MM.1S (cell line): ENCODE measurements at regions not wholly inside any gene's neighbourhood (a gene's known extent, or its start where the extent isn't known, plus 50 kb on each side); places are given as distances from the start of the nearest gene placed in this dataset.

ENCODE experiments used
- DNase-seq: peaks from one replicate; pipeline ENCODE4 v3.0.0-alpha.2; 2015
- H2AFZ ChIP-seq: fragments of 300-600 bp; sonication (generic); 2 replicates; pipeline ENCODE4 v1.6.0; 2016; ENCODE audit warnings: antibody characterized with exemption, low read length
- H3F3A ChIP-seq: fragments of 300-600 bp; sonication (generic); 2 replicates; pipeline ENCODE4 v1.6.1; 2016; ENCODE audit warnings: mild to moderate bottlenecking, antibody characterized with exemption, low read length, moderate library complexity, mixed read lengths; ENCODE audit not compliant: insufficient read depth
- H3K27ac ChIP-seq: fragments of 300-600 bp; sonication (generic); 2 replicates; pipeline ENCODE4 v1.5.1; 2016; ENCODE audit warnings: mild to moderate bottlenecking, low read length
- H3K27me3 ChIP-seq: fragments of 300-600 bp; sonication (generic); replicated peaks from 2 replicates; pipeline ENCODE4 v1.6.0; 2016; ENCODE audit warnings: low read length; ENCODE audit not compliant: insufficient read depth
- H3K36me3 ChIP-seq: fragments of 300-600 bp; sonication (generic); replicated peaks from 2 replicates; pipeline ENCODE4 v1.6.1; 2016; ENCODE audit warnings: mild to moderate bottlenecking, low read length, mixed read lengths; ENCODE audit not compliant: insufficient read depth
- H3K4me1 ChIP-seq: fragments of 300-600 bp; sonication (generic); 2 replicates; pipeline ENCODE4 v1.6.1; 2016; ENCODE audit warnings: low read length, mixed read lengths
- H3K4me2 ChIP-seq: fragments of 300-600 bp; sonication (generic); 2 replicates; pipeline ENCODE4 v1.6.0; 2016; ENCODE audit warnings: low read depth, low read length
- H3K4me3 ChIP-seq: fragments of 300-600 bp; sonication (generic); 2 replicates; pipeline ENCODE4 v1.5.1; 2016; ENCODE audit warnings: low read length, mixed read lengths
- H3K79me2 ChIP-seq: fragments of 300-600 bp; sonication (generic); 2 replicates; pipeline ENCODE4 v1.6.1; 2016; ENCODE audit warnings: mixed run types, low read length, mixed read lengths
- H3K9ac ChIP-seq: fragments of 300-600 bp; sonication (generic); 2 replicates; pipeline ENCODE4 v1.6.1; 2016; ENCODE audit warnings: low read length, mixed read lengths
- H3K9me2 ChIP-seq: fragments of 300-600 bp; sonication (generic); replicated peaks from 2 replicates; pipeline ENCODE4 v1.6.1; 2016; ENCODE audit warnings: mild to moderate bottlenecking, low read length, mixed read lengths; ENCODE audit not compliant: insufficient read depth
- H3K9me3 ChIP-seq: fragments of 300-600 bp; sonication (generic); replicated peaks from 2 replicates; pipeline ENCODE4 v1.6.1; 2016; ENCODE audit warnings: mild to moderate bottlenecking, low read length, mixed read lengths; ENCODE audit not compliant: insufficient read depth
- H4K20me1 ChIP-seq: fragments of 300-600 bp; sonication (generic); 2 replicates; pipeline ENCODE4 v1.6.1; 2016; ENCODE audit warnings: mild to moderate bottlenecking, low read length, moderate library complexity, mixed read lengths; ENCODE audit not compliant: insufficient read depth
- CTCF ChIP-seq: fragments of 300-600 bp; sonication (generic); IDR thresholded peaks from 2 replicates; pipeline ENCODE4 v1.5.1; 2016; ENCODE audit warnings: antibody characterized with exemption, low read length, mixed read lengths
- EZH2 ChIP-seq: fragments of 300-600 bp; sonication (generic); optimal IDR thresholded peaks from 2 replicates; pipeline ENCODE3; 2017; ENCODE audit warnings: low read depth, mild to moderate bottlenecking, antibody characterized with exemption, low read length, mixed read lengths
- EZH2phosphoT487 ChIP-seq: fragments of 300-600 bp; sonication (generic); IDR thresholded peaks from 2 replicates; pipeline ENCODE4 v1.6.1; 2018; ENCODE audit warnings: antibody characterized with exemption, low read length

GRCh38 chr6:119608994-119609393, 259.4 kb upstream of the MAN1A1 start:
- Histone ChIP-seq H3K4me3 (no peak overlapping the region), H3K27ac (no peak overlapping the region), H2AFZ (no peak overlapping the region), H3K9me2 (no peaks in the 10 kb centered on the region), H3K4me1 (no peaks in the 10 kb centered on the region), H3K9ac (no peak overlapping the region), H3F3A (no peaks in the 10 kb centered on the region; the same call in 1 of the 2 replicates), H3K27me3 (no peaks in the 10 kb centered on the region), H3K36me3 (no peaks in the 10 kb centered on the region), H3K9me3 (no peaks in the 10 kb centered on the region), H4K20me1 (no peaks in the 10 kb centered on the region), H3K79me2 (no peaks in the 10 kb centered on the region), H3K4me2 (no peak overlapping the region)
- DNase-seq, result no peak
- TF ChIP-seq CTCF, result no peak
- no peak for TF ChIP-seq EZH2
- TF ChIP-seq EZH2phosphoT487, result no peak

- no peaks in the 10 kb centered on the region for H3K9me2 ChIP-seq
- H3K36me3 ChIP-seq, result no peaks in the 10 kb centered on the region
- H3K27ac ChIP-seq, result no peak overlapping the region
- TF ChIP-seq EZH2, result no peak
- H3K79me2 ChIP-seq, result no peaks in the 10 kb centered on the region
- no peaks in the 10 kb centered on the region for H3K4me1 ChIP-seq
- H3K4me2 ChIP-seq, result no peak overlapping the region
- H4K20me1 ChIP-seq, result no peaks in the 10 kb centered on the region
- H3K9ac ChIP-seq, result no peak overlapping the region
- no peaks in the 10 kb centered on the region for H3F3A ChIP-seq
- no peak overlapping the region for H3K4me3 ChIP-seq
- no peak for DNase-seq
- H3K27me3 ChIP-seq, result no peaks in the 10 kb centered on the region
- H3K9me3 ChIP-seq, result no peaks in the 10 kb centered on the region
- H2AFZ ChIP-seq, result no peak overlapping the region
Observed at GRCh38 chr6:119604124-119604523, 254.6 kb upstream of the MAN1A1 start.

DNA sequence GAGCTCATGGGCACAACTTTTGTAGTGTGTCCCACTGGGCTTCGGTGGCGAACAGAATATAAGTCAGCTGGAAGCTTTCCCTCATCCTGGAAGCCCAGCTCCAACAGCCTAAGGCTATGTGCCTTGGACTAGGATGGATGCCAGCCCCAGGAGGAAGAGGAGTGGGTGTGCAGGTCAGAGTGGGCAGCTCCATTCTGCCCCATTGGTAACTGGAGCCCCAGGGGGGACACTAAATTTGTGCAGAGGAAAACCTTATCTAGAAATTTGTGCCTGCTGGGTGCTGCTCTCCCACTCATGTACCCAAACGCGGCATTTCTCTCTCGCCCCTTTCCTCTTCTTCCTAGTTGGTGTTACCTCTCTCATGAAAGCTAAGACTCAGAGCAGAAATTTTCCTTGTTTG, 253.9 kb upstream of the MAN1A1 start:
- no peak overlapping the region for H3K4me3 ChIP-seq
- no peaks in the 10 kb centered on the region for H4K20me1 ChIP-seq
- no peak overlapping the region for H3K9ac ChIP-seq
- H3K4me2 ChIP-seq, result no peak overlapping the region
- H3K36me3 ChIP-seq, result no peaks in the 10 kb centered on the region
- TF ChIP-seq CTCF (no peak), EZH2 (no peak), EZH2phosphoT487 (no peak)
- no peaks in the 10 kb centered on the region for H3K79me2 ChIP-seq
- H3K27me3 ChIP-seq, result no peaks in the 10 kb centered on the region
- H3K27ac ChIP-seq, result no peak overlapping the region
- no peaks in the 10 kb centered on the region for H3F3A ChIP-seq
- H2AFZ ChIP-seq, result no peak overlapping the region
- H3K9me2 ChIP-seq, result no peaks in the 10 kb centered on the region
- no peak for DNase-seq
- H3K4me1 ChIP-seq, result no peaks in the 10 kb centered on the region
- no peaks in the 10 kb centered on the region for H3K9me3 ChIP-seq

DNA sequence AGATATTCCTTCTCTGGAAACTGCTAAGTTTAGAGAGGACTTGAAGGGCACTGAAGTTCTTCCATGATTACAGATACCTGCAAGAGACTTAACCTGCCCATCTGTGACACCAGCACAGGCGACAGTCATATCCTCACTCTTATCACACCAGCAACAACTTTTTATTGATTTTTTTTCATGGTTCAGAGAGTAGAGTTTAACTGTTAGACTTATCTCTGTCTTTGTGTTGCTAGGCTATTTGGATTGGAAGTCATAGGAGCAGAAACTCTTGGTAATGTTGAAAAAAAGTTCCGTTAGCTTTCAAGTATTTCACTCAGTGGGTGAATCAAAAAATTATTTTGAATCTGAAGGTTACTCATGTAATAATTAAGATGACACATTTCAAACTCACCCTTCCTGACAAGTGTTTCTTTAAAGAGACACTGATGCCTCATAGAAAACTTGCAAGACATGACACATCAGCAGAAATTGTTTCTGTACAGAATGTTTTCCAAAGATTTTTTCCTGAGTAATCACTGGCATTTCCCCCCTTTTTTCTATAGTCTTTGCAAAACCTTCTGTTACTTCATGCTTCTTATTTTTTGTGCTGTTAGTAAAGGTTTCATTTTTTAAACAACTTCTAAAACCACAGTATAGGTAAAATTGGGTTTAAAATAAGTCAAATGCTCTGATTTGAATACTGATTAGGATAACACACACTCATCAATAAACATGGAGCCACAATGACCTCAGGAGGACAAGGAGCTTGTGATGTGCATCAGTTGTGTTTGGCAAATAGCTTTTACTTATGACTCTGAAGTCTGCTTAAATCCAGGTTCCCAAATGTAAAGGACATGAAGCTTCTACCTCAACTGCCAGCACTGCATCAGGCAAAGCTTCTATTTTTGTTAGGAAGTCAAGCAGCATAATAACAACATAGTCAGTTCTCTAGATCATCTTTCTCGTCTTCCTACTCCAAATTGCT, 252.9 kb upstream of the MAN1A1 start:
- Histone ChIP-seq H3K4me1 (no peaks in the 10 kb centered on the region), H3K9me2 (no peaks in the 10 kb centered on the region), H3K4me3 (no peak overlapping the region), H3K9ac (no peak overlapping the region), H3K4me2 (no peak overlapping the region), H3K9me3 (no peaks in the 10 kb centered on the region), H4K20me1 (no peaks in the 10 kb centered on the region), H2AFZ (no peak overlapping the region), H3K27ac (no peak overlapping the region), H3K79me2 (no peaks in the 10 kb centered on the region), H3F3A (no peaks in the 10 kb centered on the region), H3K27me3 (no peaks in the 10 kb centered on the region), H3K36me3 (no peaks in the 10 kb centered on the region)
- TF ChIP-seq CTCF (no peak), EZH2phosphoT487 (no peak), EZH2 (no peak)
- DNase-seq, result no peak
